Stimulated activated CD8-positive, alpha-beta memory T cell treated with anti-CD3 and anti-CD28 coated beads, Interleukin-7, amount 100 ng/mL, for 1 hour (primary cell): ENCODE measurements at regions not wholly inside any gene's neighbourhood (a gene's known extent, or its start where the extent isn't known, plus 50 kb on each side); places are given as distances from the start of the nearest gene placed in this dataset.

Experiments
- DNase-seq, 2 donors: peaks; one replicate each; pipeline ENCODE4 v3.0.0-alpha.2; 2020; ENCODE audit warnings: low read depth in 2 of 2

DNA sequence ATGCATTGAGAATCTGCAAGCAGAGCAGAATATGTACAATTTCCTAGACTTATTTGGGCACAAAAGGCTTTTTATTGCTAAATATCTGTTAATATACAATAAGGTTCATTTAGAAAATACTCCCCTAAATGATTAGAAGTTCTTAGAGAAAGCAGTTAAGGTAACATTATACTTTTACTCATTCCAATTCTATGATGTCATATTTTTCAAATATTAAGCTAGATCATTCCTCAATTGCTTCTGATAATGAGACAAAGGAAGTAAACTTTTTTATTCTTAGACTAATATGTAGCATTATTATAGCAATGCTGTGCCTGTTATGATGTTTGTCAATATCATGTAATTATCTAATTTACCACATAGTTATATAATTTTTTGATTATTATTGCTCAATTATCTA lies 447.0 kb downstream of the SLC16A7 start:
- DNase-seq, result no peak

DNA sequence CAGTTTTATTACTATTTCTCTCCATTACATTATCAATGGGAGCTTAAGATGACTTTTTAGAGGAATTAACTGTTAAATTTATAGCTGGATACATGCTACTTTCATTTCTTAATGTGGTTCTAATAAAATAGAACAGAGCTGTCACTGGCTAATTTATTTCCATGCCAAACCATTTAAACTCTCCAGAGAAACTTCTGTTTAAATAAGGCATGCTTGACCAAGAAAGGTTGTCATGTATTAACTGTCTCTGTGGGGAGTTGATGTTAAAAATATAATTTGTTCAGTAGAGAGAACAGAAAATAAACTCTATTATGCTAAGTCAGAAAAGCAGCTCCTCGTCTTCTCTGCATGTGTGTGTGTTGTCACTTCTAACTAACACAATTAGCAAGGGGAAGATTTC lies 447.4 kb downstream of the SLC16A7 start:
- DNase-seq, result no peak

DNA sequence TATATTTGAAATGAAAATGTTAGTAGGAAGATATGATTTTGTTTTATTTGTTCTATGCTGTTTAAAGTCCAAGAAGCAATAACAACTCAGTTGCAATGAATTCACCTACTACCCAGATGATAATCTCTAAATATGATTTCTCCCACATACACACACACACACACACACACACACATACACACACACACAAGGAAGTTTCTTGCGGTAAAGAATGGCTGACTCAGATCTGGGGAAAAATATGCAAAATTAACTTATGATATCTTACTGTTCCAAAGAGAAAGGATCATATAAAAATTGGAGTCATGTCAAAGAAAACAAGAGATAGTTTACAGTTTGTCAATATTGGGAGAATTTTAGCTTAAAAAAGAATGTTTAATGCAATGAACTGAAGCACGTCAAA lies 456.7 kb downstream of the SLC16A7 start:
- DNase-seq, result no peak

DNA sequence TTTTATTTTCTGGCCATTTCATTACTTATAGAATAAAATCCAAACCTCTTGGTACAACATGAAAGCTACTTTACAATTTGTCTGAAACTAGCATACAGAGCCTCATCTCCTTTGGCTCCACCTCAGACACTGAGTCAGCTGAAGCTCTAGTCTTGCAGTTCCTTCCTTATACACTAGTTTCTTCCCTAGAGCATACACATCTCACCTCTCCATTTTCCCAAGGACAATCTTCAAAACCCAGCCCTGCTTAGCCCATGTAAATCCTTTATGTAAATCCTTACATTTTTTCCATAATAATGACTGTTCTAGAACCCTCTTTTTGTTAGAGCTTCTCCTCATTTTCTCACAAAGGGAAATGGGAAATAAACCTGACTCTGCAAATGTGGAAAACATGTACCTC lies 463.4 kb downstream of the SLC16A7 start:
- DNase-seq, result no peak

DNA sequence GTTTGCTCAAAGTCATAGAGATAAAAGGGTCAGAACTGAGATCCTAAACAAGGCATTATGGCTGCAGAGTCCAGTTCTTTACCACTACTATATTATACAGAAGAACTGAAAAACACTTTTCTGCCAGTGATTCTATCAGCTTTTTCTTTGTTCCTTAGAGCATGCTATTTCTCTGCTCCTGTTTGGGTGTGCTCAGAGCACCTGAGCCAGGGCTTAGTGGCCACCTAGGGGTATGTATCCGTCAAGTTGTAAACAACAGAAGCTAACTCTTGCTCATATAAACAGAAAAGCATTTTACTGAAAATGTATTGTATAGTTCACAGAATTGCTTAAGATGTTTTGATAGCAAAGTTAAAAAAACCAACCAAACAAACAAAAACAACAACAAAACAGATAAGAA lies 470.8 kb downstream of the SLC16A7 start:
- no peak for DNase-seq

DNA sequence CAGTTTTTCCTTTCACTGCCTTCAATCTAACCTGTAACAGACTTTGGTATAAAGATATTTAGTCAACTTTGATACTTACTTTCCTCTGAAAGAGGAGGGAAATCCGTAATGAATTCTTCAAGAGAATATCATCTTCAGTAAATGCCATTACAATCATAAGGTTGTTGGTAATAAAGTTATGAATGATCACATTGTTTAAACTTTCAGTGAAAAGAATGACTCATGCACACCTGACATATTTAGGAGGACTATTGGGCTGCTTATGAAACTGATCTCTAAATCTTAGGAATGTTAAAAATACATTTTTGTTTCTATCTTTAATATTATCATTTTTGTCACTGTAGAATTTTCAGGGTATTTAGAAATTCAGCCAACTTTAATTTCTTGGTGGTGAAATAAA lies 474.7 kb downstream of the SLC16A7 start:
- no peak for DNase-seq

DNA sequence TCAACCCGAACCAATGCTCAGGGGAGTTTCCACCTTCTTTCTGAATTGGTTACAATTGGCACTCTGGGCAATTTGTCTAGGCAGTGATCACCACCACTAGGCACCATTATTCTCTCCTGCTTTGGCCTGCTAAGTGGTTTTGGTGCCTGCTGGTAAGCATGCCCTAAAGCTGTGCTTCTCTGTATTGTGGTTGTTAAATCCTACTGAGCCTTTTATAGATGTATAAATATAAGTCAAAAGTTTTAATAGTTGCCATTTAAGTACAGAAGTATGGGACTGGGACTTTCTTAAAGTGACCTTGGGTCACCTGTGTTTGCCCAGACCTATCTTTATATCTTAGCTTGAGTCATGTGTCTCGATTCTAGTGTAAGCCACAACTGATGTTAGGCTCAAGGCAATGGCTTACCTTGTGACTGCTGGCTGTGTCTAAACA lies 475.9 kb downstream of the SLC16A7 start:
- no peak for DNase-seq

DNA sequence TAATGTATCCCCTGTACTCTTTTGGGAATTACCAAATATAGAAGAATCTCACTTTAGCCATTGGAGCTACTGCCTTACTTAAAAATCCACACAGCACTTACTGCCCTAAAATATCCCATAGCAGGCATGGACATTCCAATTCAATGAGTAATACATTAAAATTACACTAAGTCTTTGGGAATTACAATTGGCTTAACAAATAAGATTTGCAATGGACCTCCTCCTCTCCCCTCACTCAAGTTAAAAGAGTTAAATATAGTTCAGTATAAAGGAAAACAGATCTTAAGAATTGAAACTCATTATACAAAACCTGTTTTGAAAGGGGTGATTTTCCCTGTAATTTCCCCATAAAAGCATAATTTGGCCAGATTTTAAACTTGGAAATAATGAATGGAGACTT lies 477.1 kb downstream of the SLC16A7 start:
- DNase-seq, result no peak

DNA sequence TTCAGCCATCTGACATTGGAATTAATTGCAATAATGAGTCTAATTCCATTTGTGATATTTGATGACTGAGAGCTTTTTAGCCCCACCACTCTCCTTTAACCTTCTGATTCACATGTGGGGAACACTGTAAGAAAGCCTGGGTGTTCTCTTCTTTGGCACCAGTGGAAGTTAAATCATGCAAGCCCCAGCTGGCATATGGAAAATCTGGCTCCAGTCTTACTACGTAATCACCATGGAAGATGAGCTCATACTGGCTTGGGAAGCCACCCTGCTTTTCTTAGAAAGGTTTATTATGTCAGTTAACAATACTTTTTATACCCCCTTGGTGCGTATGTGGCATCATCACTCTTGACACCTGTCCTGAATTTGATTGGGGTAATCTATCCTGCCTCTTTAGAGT lies 479.3 kb downstream of the SLC16A7 start:
- DNase-seq, result no peak

DNA sequence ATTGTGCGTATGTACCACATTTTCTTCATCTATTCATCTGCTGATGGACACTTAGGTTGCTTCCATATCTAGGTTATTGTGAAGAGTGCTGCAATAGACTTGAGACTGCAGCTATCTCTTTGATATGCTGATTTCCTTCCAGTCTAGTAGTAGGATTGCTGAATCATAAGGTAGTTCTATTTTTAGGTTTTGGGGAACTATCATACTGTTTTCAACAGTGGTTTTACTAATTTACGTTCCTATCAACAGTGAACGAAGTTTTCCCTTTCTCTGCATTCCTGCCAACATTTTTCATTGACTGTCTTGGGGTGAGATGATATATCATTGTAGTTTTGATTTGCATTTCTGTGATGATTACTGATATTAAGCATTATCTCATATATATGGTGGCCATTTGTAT lies 482.2 kb downstream of the SLC16A7 start:
- no peak for DNase-seq

DNA sequence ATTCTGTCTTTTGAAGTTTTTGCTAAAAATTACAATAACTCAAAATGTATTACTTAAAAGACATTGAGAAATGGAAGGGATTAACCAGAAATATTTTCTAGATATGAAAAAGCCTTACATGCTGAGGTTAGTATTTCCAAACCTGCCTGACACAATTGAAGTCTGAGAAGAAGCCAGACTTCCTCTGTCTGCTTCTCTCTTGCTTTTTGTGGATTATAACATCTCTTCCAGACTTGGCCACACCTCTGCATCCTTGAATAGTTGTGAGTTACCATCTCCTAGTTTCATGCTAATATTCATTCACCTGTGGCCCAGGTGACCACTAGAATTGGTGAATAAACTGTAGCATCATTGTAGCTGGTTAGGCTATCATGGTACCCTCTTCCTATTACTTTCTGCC lies 497.6 kb downstream of the SLC16A7 start:
- DNase-seq, result no peak

DNA sequence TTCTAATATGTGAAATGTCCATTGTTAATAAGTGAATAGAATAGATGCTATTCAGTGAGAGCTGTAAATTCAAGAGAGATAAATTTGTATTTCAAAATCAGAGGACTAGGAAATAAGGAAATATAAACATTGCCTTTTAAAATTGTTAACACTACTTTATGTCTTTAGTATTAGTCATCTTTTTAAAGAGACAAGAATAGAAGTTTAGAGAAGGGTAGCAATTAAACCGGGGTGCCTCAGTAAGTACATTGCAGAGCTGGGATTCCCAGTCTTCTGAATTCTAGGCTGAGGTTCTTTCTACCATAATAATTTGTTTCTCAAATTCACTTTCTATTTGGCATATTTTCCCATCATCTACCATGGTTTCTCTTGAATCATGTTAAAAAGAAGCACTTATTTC lies 498.6 kb downstream of the SLC16A7 start:
- no peak for DNase-seq

DNA sequence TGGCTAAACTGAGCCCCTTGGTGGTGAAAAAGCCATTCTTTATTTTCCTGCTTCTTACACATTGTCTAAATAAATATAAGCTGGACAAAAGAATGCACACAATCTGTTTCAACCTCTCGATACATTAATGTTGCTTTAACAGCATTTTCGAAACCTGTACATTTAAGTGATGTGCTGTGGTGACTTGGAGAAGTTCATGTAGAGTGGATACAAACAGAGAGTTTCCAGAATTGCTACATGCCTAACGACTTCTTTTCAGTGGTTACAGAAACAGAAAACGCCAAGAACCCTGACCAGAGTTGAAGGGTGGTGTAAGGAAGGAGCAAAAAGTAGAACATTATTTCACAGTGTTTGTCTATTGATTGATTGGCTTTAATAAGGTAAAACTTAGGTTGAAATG lies 500.9 kb downstream of the SLC16A7 start:
- DNase-seq, result no peak

DNA sequence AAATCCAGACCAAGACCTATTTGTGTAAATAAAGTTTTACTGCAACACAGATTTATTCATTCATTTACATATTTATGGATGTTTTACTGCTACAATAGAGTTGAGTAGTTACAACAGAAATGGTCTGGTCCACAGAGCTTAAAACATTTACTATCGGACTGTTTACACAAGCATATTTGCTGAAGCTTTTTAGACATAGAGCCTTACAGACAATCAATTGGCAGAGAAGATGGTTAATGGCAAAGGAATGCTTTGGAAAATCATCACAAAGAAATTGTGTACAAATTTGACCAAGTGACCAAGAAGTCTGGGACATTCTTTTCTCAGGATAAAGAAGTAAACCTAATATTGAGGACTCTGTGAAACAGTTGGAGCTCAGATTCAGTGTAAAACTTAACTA lies 504.3 kb downstream of the SLC16A7 start:
- no peak for DNase-seq

DNA sequence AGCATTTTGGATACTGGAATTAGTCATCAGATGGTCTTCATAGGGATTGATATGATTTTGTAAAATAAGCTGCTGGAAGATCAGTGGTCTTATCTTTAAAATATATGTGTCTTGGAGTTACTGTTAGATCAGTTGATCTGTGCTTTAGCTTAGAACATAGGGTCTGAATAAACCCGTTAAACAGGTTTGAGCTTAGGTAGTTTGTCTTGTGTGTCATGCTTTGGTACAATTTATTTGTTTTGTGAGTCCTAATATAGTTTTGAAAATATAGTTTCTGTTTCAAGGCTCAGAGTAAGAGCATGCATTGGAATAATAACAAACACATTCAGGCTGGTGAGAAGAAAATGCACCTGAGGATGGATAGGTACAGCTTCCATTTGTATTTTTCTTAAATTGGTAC lies 505.0 kb downstream of the SLC16A7 start:
- DNase-seq, result no peak

DNA sequence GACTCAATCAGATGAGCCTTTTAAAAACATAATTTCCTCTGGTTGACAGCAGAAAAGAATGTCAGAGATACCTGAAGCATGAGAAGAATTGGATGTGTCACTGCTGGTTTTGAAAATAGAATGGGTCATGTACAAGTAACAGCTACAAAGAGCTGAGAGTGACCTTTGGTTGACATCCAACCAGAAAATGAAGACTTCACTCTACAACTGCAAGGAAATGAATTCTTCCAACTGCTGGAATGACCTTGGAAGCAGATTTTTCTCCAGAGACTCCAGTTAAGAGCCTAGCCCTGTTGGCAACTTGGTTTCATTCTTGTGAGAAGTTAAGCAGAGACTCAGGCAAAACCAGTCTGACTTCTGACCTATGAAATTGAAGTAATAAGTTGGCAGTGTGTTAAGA lies 505.9 kb downstream of the SLC16A7 start:
- DNase-seq, result no peak

DNA sequence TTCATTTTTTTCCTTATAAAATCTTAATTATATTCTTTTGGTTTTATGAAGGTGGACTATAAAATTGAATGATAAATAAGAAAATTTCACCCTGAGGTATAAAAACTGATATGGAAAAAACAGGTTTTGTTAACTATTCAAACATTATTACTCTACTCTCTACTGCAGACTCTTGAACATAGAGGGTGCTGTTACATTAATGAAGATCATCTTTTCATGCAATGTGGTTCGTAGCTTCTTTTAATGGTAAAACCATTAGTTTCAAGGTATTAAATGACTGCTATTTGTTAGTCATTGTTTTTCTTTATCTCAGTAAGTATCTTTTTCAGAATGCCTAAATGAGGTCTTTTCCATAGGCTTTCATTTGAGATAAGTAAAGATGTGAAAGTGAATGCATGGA lies 510.4 kb downstream of the SLC16A7 start:
- no peak for DNase-seq

DNA sequence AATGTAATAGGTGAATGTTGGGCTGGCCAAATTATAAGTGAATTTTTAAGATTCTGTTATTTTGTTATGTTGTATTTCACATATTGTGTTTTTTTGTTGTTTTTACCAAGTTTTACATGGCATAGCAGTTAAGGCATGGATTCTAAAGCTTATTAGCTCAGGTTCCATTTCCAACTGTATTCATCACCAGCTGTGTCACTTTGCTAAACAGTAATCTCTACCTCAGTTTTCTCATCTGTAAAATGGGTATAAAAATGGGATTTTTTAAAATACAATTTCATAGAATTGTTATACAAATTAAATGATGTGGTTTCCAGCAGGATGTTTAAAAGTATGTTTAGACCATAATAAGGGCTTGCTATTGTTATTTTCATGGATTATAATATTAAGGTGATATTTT lies 512.2 kb downstream of the SLC16A7 start:
- no peak for DNase-seq

DNA sequence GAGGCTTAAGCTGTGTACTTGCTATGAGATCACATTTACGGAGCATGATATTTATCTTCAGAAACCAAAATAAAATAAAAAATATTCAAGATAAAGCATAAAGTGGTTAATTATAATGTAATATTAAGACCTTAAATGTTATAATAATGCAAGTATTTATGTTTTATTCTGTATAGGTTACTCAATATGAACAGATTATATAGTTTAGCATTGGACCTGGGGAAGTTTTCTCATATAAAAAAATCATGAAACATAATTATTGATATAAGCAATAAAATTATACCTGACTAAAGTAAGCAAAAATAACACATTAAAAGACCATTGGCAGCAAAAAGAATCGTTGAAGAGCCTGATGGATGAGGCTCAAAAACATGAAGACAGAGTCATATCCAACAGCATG lies 516.2 kb downstream of the SLC16A7 start:
- DNase-seq, result no peak

DNA sequence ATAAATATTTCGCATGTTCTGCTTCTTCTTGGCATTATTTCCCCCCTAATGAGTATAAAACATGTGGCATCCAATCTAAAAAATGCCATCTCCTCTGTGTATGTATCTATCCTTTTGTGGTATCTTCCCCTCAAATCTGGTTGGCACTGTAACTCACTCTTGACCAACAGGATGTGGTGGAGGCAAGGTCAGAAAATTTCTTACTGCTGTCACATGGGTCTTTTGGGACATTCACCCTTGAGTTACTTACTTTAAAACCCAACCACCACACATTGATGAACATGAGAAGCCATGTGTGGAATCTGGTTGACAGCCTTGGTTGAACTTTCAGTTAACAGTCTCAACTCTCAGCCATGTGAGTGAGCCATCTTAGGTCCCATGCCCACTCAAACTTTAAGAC lies 516.9 kb downstream of the SLC16A7 start:
- no peak for DNase-seq

DNA sequence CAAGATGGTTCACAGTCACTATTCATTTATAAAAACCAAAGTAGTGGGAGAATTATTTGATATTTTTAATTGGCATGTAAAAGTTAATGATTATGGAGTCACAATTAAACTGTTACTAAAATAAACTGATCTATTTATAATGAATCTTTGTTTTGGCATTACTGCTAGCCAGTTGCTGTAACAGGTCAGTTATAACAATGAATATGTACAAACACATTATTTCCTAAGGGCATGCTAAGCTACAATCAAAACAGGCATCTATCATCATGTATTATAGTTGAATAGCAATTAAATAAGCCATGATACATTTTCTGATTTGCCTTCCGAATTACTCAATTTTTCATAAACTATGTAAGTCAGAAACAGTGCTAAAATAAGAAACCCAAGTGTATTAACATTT lies 518.3 kb downstream of the SLC16A7 start:
- no peak for DNase-seq

DNA sequence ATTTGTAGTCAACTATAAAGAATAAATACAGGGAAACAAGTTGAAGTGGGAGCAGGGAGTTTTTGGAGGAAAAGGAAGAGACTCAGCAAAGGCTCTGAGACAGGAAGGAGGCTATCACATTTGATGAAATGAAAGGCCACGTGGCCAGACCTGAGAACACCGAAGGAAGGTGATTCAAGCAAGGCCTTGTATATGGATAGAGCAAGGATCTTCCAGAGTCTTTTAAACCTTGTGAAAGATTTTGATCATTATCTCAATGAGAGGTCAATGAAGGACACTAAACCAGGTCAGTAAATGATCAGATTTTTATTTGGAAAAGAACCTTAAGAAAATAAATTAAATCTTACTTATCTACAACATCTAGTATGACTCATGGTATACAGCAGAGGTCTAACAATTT lies 523.5 kb downstream of the SLC16A7 start:
- DNase-seq, result no peak

DNA sequence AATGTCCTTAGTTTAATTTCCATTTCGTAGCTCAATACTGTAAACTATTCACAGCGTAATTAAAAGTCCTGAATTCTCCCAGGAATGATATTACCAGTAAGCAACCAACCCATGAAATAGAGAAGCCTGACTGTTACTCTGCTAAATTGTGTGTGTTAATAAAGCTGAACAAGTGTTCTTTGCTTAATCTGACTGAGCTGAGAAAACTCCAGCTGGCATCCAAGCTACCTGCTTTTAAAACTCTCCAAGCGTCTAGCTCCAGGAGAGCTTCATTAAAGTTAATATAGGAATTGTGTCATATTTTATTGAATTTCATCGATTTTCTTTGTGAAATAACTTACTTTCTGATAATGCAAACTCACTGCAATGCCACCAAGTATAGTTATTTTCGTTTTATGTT lies 524.4 kb downstream of the SLC16A7 start:
- no peak for DNase-seq

DNA sequence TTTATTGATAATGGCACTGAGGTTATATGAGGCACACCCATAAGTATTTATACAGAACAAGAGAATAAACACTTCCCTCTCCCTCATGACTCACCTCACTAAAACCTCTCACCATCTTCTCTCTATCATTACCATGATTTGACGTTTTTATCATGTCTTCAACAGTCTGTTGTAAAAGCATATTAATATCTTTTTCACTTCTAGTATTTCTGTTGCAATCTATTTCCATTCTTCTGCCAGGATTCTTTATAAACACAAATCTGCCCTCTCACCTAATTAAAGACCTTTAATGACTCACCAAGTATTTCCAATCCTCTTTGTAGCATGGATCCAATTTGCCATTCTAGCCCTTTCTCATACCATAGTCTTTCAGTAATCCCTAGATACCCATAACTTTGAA lies 527.7 kb downstream of the SLC16A7 start:
- DNase-seq, result no peak

DNA sequence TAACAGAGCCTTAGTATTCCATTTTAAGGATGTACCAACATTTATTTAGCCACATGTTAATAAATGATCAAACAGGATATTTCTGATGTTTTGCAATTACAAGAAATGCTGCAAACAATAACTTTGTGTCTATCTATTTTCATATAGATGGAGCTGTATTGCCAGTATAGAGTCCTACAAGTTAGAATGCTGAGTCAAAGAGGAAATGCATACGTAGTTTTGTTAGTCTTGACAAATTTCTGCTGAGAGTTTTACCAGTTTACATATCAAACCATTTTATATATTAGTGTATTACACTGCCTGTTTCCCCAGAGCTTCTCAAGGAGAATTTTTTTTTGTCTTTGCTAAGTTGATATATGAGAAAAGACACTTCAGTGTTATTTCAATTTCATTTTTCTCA lies 541.7 kb downstream of the SLC16A7 start:
- no peak for DNase-seq
